ENCODE measurements at regions not wholly inside any gene's neighbourhood (a gene's known extent, or its start where the extent isn't known, plus 50 kb on each side); places are given as distances from the start of the nearest gene placed in this dataset.

GRCh38 chr10:78960316-78960800 is 108.4 kb upstream of the ZMIZ1 start:
- DNase-seq = no peak

DNA sequence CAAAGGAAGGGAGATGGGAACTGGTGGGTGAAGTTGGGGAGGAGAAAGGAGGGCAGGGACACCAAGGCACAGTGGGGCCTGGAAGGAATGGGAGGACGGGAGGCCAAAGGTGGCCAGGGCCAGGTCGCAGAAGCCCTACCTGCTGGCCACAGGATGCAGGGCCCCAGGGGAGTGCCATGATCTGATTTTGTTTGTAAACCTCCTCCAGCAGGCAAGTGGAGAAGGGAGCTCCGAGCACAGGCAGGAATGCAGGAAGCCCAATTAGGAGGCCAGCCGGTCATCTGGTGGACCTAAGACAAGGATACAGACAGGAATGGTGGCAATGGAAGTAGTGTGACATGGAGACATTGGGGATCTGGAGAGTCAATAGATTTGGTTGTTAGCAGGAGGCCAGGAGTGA is 107.0 kb upstream of the ZMIZ1 start:
- DNase-seq = no peak

DNA sequence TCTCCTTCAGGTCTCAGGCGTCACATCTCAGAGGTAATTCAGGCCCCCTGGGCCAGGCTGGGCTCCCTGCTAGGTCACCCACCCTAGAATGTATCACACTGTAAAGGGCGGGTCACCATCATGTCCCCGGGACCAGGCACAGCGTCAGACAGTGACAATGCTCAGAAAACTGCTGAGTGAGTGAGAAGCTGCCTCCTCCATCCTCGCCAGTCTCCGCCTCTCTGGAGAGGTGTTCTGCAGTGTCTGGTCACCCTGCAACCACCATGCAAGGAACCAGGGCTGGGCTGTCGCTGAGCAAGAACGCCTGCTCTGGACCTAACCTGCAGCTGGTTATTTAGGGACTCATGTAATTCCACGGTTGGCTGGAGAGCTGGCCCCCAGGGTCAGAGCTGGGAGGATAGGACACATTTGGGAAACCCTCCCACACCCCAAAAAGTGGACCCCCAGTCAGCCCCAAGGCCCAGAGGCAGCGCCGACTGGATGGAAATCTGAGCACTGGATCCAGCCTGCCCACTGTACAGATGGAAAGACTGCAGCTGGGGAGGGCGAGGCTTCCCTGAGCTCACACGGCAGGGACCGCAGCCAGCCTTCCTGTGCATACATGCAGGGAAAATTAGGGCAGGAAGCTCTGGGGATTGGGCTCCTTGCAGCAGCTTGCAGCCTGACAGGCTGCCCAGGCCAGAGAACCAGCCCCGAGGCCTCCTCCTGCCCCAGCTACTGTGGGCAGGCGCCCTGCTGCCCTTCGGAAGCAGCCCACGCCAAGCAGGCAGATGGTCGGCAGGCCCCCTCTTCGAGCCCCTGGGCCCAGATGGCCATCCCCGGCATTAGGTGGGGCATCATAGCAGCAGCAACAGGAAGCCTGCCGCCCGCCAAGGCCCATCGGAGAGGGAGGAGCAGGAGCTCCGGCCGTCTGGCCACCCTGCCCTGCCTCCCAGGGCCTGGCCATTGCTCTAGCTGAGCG is 105.4 kb upstream of the ZMIZ1 start:
- DNase-seq = no peak

DNA sequence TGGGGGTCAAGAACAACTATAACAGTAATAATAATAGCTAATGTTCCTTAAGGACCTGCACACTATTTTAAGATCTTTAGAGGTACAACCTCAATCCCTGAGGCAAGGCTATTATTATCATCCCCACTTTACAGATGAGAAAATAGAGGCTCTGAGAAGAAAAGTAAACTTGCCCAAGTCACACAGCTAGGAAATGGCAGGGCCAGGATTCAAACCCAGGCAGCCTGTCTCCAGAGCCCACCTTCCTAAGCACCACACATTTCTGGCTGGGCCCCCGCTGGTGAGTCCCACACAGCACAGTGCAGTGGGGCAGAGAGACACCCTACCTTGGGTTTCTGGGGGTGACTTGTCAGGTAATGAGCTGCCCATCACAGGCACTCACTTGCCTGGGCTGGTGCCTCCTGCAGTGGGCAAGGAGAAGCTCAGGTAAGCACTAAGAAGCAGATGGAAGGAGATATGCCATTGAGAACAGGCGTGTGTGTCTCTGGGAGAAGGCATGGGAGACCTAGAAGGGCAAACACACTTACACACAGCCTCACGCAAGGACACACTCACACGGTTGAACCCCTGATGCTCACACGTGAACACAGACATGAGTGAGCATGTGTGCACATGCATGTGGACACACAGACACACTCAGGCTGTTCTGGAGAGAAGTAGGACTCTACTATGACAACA is 104.4 kb upstream of the ZMIZ1 start:
- DNase-seq = no peak

DNA sequence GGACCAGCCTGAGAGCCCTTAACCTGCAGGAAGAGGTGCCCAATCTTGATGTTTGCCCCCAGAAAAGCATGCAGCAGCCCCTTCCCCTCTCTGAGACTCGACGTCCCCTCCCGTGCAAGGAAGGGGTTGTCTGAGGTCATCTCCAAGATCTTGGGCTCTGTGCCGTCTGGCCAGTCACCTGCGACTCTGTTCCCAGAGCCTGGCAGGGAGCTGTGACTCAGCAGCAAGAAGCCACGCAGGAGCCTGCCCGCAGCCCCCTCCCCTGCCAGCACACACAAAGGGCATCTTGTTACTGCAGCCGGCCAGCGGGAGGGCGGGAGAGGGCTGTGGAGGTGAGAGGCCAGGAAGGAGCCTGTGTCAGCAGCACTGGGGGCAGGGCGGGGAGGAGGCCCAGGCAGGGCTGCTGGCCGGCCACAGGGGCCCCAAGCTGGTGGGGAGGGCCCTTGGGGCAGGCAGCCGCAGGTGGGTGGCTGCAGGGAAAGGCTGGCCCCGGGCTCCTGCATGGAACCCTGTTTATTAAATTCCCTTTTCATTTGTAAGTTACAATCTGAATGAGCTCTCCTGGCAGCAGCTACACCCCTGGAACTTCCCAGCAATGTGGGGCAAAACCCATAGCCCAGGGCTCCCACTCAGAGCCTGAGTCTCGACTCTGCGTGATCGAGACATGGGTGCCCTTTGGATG is 103.7 kb upstream of the ZMIZ1 start:
- DNase-seq = peak; percentile 42

GRCh38 chr10:78966182-78966787 is 102.5 kb upstream of the ZMIZ1 start:
- no peak for DNase-seq

DNA sequence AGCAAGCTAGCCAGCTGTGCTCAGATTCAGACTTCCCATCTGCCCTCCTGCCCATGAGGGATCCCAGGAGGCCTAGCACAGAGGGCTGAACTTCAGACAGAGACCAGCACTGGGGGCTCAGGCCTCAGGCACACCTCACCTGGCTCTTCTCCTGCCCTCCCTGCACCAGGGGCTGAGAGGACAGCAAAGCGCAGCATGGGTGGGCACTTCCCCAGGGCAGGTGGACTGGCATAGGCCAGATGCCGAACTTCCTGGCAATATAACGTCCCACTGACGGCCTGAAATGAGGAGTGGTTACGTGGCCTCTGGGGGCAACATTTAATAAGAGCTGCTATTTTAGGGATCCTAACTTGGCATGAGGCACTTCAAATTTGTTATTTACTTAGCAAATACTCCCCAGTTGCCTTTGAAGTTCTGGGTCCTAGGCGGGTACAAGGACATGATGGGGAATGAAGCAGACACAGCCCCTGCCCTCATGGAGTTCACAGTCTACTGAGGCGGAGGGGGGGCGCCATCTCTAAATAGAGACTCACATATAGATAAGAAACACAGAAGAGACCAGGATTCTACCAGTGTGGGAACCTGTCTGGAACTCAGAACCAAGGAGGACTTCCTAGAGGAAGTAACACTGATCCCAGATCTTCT is 101.8 kb upstream of the ZMIZ1 start:
- no peak for DNase-seq

DNA sequence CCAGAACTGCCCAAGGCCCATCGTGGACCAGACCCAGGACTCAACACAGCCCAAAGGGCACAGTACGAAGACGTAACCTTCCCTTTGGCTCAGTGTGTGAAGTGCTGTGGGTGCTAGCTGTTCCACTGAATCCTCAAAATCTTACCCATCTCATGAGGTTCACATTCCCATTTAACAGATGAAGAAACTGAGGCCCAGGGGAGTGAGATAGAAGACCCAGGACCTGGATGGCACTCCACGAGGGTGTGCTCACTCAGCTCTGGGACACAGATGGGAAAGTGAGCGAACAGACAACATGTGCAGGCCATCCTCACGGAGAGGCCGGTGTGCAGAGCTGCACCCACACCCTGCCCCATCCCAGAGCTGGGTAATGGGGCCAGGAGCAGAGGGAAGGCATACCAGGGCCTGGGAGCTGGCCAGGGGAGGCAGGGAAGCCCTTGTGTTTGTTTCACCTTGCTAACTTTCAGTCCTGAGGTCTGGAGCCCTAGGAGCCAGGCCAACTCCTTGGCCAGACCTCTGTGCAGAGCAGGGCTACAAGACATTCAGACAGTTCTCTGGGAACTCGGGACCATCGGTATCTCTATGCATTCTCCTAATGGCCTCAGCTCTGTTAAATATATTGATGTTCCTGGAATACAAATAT is 100.3 kb upstream of the ZMIZ1 start:
- DNase-seq = no peak

- no peak for DNase-seq
Measured at GRCh38 chr10:78968943-78969342, 99.8 kb upstream of the ZMIZ1 start.

DNA sequence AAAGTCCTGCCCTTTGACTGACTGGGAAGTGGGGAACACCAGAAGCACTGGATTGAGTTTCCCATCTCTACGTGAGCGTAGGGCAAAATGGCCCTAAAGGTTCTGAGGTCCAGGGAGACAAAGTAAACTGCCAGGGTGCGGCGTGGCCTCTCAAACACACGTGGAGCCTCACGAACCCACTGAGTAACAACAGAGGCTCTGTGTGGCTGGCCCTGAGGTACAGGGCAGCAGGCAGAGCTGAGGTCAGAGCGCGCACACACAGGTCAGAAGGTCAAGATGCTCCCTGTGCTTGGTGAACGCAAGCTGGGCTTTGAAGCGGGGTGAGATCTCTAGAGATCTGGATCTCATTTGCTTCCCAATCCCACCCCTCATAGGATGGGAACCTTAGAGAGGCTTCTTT is 99.0 kb upstream of the ZMIZ1 start:
- DNase-seq = no peak

- no peak for DNase-seq
Measured at GRCh38 chr10:78970261-78970660, 98.5 kb upstream of the ZMIZ1 start.

GRCh38 chr10:78971094-78971682 is 97.6 kb upstream of the ZMIZ1 start:
- DNase-seq = no peak

- no peak for DNase-seq
Measured at GRCh38 chr10:78972160-78972946, 96.4 kb upstream of the ZMIZ1 start.

GRCh38 chr10:78972947-78973900 is 95.5 kb upstream of the ZMIZ1 start:
- DNase-seq = peak; percentile 88

GRCh38 chr10:78973901-78974616 is 94.7 kb upstream of the ZMIZ1 start:
- peak; percentile 88 for DNase-seq

DNA sequence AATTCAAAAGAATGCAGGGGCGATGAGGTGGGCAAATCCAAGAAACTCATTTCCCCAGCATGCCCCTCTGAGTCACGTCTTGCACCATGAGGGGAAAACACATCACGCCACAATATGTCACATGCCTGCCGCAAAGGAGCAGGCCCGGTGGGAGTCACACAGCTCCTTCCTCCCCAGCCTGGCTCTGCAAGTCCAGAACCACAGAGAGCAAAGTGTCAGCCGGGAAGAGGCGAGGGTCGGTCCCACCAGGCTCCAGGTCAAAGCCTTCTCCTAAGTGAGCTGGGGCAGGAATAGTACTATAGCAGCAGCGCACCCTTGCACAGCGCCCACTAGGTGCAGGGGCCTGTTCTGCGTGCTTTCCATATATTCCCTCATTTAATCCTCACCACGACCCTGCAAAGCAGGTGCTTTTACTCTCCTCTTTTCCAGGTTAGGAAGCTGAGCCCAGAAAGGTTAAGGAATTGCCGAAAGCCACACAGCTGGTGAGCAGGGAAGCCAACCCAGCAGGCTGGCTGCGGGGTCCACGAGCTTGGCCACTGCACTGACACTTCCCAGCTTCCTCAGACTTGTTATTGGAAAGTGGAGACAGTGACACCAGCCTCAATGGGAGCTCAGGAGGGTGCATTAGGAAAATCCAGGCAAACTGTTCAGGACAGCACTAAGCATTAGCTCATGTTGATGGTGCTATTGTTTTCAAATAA is 94.0 kb upstream of the ZMIZ1 start:
- DNase-seq = peak; percentile 56

DNA sequence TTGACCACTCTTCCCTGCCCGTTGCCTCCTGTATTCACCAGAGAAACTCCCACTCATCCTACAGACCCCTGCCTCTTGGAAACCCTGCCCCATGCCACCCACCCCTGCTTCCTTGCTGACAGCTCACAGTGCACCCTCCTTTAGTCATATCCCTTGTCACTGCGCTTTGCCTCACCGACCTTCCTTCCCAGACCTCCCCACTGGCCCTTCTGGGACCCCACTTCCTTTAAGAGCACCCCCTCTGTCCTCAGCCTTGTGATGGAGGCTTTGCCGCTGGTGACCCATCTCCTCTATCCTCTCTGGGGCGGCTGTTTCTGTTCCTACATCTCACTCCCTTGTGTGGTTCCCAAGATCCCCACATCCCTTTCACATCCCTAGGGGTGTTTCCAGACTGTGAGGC is 92.8 kb upstream of the ZMIZ1 start:
- no peak for DNase-seq
